GM23248 (cell line): ENCODE measurements at regions not wholly inside any gene's neighbourhood (a gene's known extent, or its start where the extent isn't known, plus 50 kb on each side); places are given as distances from the start of the nearest gene placed in this dataset.

ENCODE experiments used
- EZH2 ChIP-seq: fragments of 200-600 bp; sonication (generic); IDR thresholded peaks from 2 replicates; pipeline ENCODE4 v1.6.1; 2018; ENCODE audit warnings: antibody characterized with exemption, mild to moderate bottlenecking; ENCODE audit not compliant: insufficient read depth, poor library complexity, severe bottlenecking
- EZH2phosphoT487 ChIP-seq: fragments of 200-600 bp; sonication (generic); IDR thresholded peaks from 2 replicates; pipeline ENCODE4 v1.6.1; 2018; ENCODE audit warnings: antibody characterized with exemption, moderate library complexity, mild to moderate bottlenecking, low read depth; ENCODE audit not compliant: insufficient read depth

DNA sequence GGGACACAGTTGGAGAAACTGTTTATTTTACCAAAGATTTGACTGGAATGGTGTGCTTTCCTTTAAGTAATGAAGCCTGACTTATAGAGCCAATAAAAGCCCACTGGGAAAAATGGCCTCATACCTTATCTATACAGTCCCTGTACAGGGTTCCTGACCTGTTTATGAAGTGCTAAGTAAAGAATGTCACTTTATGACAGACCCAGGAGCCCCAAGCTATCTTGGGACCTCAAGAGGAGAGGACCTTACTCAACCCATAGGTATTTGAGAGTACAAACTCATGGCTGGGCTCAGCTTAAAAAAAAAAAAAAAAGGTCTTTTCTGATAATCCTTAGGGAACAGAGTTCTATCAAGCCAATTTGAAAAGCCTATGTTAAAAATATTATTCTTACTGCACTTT, 1389.3 kb downstream of the RAPGEF2 start:
- no peak for TF ChIP-seq EZH2
- TF ChIP-seq EZH2phosphoT487: no peak
